ENCODE measurements at regions not wholly inside any gene's neighbourhood (a gene's known extent, or its start where the extent isn't known, plus 50 kb on each side); places are given as distances from the start of the nearest gene placed in this dataset.
"Not testable (repeated sequence)": the region's sequence is repeated elsewhere in the genome, so short reads cannot be mapped to it uniquely, and the experiment has no call there.

- no peak for DNase-seq
These were observed 901.7 kb upstream of the CITED2 start for GRCh38 chr6:140276133-140276532.

- no peak for DNase-seq
These were observed 901.3 kb upstream of the CITED2 start for GRCh38 chr6:140275725-140276124.

GRCh38 chr6:140274548-140274947, 900.1 kb upstream of the CITED2 start:
- DNase-seq, result no peak

GRCh38 chr6:140271759-140272377, 897.4 kb upstream of the CITED2 start:
- DNase-seq, result no peak

- DNase-seq, result no peak
These were observed 895.2 kb upstream of the CITED2 start for GRCh38 chr6:140269591-140270165.

GRCh38 chr6:140264431-140264830, 890.0 kb upstream of the CITED2 start:
- DNase-seq, result no peak

- not testable (repeated sequence) for DNase-seq
These were observed 883.9 kb upstream of the CITED2 start for GRCh38 chr6:140258302-140258701.

- DNase-seq, result no peak
These were observed 881.8 kb upstream of the CITED2 start for GRCh38 chr6:140256248-140256647.

GRCh38 chr6:140253096-140253495, 878.6 kb upstream of the CITED2 start:
- no peak for DNase-seq

- DNase-seq, result no peak
These were observed 877.7 kb upstream of the CITED2 start for GRCh38 chr6:140252099-140252498.

- DNase-seq, result no peak
These were observed 871.0 kb upstream of the CITED2 start for GRCh38 chr6:140245296-140246040.

- DNase-seq, result no peak
These were observed 862.8 kb upstream of the CITED2 start for GRCh38 chr6:140237251-140237650.

GRCh38 chr6:140236732-140237131, 862.3 kb upstream of the CITED2 start:
- no peak for DNase-seq

- no peak for DNase-seq
These were observed 855.8 kb upstream of the CITED2 start for GRCh38 chr6:140230282-140230681.

- DNase-seq, result no peak
These were observed 854.0 kb upstream of the CITED2 start for GRCh38 chr6:140228491-140228890.

- DNase-seq, result no peak
These were observed 852.2 kb upstream of the CITED2 start for GRCh38 chr6:140226637-140227036.

- DNase-seq, result no peak
These were observed 851.4 kb upstream of the CITED2 start for GRCh38 chr6:140225701-140226436.

GRCh38 chr6:140217283-140217682, 842.8 kb upstream of the CITED2 start:
- no peak for DNase-seq

- DNase-seq, result no peak
These were observed 835.3 kb upstream of the CITED2 start for GRCh38 chr6:140209775-140210174.

GRCh38 chr6:140208286-140208685, 833.8 kb upstream of the CITED2 start:
- no peak for DNase-seq

GRCh38 chr6:140205795-140206593, 831.5 kb upstream of the CITED2 start:
- no peak for DNase-seq

- DNase-seq, result no peak
These were observed 829.7 kb upstream of the CITED2 start for GRCh38 chr6:140204154-140204553.

GRCh38 chr6:140203661-140204147, 829.3 kb upstream of the CITED2 start:
- no peak for DNase-seq

Data from right forelimb (tissue), 1 donor.